Stomach (tissue), 4 donors: ENCODE measurements at regions not wholly inside any gene's neighbourhood (a gene's known extent, or its start where the extent isn't known, plus 50 kb on each side); places are given as distances from the start of the nearest gene placed in this dataset.
A peak's percentile ranks its signal among the peaks of the same experiment; 100 is the strongest.

ENCODE experiments used
- CTCF ChIP-seq, 7 experiments: fragments of 450-650 bp in 4 of 7; fragments of 200-600 bp in 3 of 7; sonication (generic) in 3 of 7; IDR thresholded peaks; one replicate each; pipeline ENCODE4 v1.5.1; 2016 to 2019; ENCODE audit warnings: antibody characterized with exemption in 7 of 7, control low read depth in 2 of 7, mild to moderate bottlenecking in 1 of 7
- POLR2A ChIP-seq, 4 donors: fragments of 450-650 bp; IDR thresholded peaks; one replicate each; pipeline ENCODE4 v1.6.1; 2016; ENCODE audit warnings: antibody characterized with exemption in 4 of 4, control low read depth in 2 of 4, mild to moderate bottlenecking in 1 of 4, moderate library complexity in 1 of 4

DNA sequence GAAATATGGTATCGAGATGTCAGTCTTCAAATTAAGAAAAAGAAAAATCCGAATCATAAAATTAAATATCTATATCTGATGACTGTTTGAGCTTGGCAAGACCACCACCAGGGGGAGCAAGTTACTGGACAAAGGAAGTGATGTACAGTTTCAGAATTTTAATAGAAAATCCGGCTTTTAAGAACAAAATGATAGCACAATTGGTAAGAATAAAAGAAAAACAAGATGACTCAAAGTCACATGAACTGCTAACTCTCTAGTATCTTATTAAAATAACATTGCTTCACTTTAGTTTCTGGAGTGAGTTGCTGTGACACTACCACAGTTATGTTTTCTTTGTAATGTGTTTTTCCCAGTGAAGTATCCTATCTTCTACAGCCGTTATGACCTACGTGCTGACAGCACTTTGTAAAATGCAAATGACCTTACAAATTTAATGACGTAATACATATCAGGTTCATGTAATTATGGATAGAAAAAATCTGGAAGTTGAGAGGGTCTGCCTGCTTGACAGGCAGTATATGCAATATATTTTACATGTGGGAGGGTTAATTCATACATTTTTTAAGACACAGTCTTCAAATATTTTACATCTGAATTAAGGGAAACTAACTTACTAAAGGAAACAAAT lies 405.3 kb upstream of the HS3ST5 start:
- peak in 4 of 7 experiments; percentile 40 to 70 (median 50) for TF ChIP-seq CTCF (IDR thresholded peaks at IDR 0.05)
- TF ChIP-seq POLR2A (IDR thresholded peaks at IDR 0.05): no peak
